ENCODE measurements at regions not wholly inside any gene's neighbourhood (a gene's known extent, or its start where the extent isn't known, plus 50 kb on each side); places are given as distances from the start of the nearest gene placed in this dataset.

DNA sequence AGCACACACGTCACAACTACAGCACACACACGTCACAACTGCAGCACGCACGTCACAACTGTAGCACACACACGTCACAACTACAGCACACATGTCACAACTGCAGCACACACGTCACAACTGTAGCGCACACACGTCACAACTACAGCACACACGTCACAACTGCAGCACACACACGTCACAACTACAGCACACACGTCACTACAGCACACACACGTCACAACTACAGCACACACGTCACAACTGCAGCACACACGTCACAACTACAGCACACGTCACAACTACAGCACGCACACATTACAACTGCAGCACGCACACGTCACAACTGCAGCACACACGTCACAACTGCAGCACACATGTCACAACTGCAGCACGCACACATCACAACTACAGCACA lies 322.6 kb upstream of the AJAP1 start:
- intact Hi-C loops (cut with DNase I), result no loop called here
- DNase-seq, result no peak
- H3K27ac ChIP-seq, result no peak overlapping the region
- H3K4me1 ChIP-seq, result no peaks in the 10 kb centered on the region
- H3K36me3 ChIP-seq, result no peaks in the 10 kb centered on the region
- peaks cover 4% of the 10 kb centered on the region for H3K9me3 ChIP-seq
- TF ChIP-seq, protein P1, sequence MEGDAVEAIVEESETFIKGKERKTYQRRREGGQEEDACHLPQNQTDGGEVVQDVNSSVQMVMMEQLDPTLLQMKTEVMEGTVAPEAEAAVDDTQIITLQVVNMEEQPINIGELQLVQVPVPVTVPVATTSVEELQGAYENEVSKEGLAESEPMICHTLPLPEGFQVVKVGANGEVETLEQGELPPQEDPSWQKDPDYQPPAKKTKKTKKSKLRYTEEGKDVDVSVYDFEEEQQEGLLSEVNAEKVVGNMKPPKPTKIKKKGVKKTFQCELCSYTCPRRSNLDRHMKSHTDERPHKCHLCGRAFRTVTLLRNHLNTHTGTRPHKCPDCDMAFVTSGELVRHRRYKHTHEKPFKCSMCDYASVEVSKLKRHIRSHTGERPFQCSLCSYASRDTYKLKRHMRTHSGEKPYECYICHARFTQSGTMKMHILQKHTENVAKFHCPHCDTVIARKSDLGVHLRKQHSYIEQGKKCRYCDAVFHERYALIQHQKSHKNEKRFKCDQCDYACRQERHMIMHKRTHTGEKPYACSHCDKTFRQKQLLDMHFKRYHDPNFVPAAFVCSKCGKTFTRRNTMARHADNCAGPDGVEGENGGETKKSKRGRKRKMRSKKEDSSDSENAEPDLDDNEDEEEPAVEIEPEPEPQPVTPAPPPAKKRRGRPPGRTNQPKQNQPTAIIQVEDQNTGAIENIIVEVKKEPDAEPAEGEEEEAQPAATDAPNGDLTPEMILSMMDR (IDR thresholded peaks at IDR 0.05), result no peak
- no peak for ATAC-seq
- H3K4me3 ChIP-seq, result no peak overlapping the region
- peaks cover 11% of the 10 kb centered on the region for H3K27me3 ChIP-seq (ENCODE audit: low read depth)

DNA sequence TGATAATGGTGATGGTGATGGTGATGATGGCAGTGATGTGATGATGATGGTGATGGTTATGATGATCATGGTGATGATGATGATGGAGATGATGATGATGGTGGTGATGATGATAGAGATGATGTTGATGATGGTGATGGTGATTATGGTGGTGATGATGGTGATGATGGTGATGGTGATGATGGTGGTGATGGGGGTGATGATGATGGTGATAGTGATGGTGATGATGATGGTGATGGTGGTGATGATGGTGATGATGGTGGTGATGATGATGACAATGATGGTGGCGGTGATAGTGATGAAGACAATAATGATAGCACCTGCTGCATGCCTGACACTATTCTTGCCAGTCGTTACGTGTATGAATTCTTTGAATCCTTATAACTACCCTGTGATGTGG lies 317.9 kb upstream of the AJAP1 start:
- DNase-seq, result no peak
- Histone ChIP-seq H3K27ac (no peak overlapping the region), H3K4me1 (no peaks in the 10 kb centered on the region), H3K9me3 (peaks cover 4% of the 10 kb centered on the region), H3K36me3 (no peaks in the 10 kb centered on the region), H3K27me3 (ENCODE audit: low read depth) (no peaks in the 10 kb centered on the region), H3K4me3 (no peak overlapping the region)
- ATAC-seq, result no peak
- intact Hi-C loops (cut with DNase I), result no loop called here
- TF ChIP-seq, protein P1 (IDR thresholded peaks at IDR 0.05), result no peak

DNA sequence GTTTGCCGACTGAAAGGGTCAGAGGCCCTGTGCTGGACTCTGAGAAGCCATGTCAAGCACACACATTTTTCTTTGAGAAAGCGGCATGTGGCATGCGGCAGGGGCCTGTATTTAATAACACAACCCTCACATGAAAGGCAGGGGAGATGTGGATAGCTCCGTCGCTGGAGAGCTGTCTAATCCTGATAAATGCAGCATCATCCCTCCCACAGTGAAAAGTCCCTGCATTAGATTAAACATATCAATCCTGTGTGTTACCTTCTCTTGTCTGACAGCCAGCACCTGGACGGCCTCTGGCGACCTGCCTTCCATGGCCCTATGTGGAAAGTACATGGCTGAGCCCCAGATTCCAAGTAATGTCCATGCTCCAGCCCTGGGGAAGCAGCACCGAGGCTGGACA lies 313.0 kb upstream of the AJAP1 start:
- intact Hi-C loops (cut with DNase I), result no loop called here
- Histone ChIP-seq H3K27ac (no peak overlapping the region), H3K4me1 (no peaks in the 10 kb centered on the region), H3K4me3 (no peak overlapping the region), H3K9me3 (no peaks in the 10 kb centered on the region), H3K27me3 (ENCODE audit: low read depth) (no peaks in the 10 kb centered on the region), H3K36me3 (no peaks in the 10 kb centered on the region)
- TF ChIP-seq, protein P1 (IDR thresholded peaks at IDR 0.05), result no peak
- DNase-seq (no peak), ATAC-seq (no peak)

DNA sequence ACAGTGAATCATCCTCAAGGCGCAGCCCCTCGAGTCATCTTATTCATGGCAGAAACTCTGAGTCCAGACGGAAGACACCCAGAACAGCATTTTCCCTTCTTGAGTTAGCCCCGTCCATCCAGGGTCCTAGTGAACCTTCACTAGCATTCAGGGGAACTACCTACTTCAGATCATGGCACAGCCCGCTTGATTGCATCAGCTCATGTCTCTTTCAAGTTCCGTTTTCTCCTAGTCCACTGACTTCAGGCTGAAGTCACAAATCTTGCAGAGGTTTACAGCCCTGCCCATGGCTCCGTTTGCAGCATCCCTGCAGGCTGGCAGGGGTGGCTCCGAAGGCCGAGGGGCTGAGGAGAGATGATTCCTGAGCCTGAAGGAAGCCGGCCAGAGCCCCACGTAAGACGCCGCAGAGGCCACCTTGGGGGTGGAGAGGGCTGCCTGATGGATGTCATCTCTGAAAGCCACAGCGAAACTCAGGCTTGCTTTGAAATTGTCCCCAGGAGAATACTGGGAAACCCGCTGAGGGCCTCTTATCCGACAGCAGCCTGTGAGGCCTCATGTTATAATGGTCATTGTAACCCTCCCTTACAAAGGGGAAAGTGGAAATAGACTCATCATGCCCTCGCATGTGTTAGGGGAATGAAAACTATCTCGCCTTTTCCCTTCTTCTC lies 310.2 kb upstream of the AJAP1 start:
- TF ChIP-seq, protein P1 (IDR thresholded peaks at IDR 0.05), result no peak
- ATAC-seq (no peak), DNase-seq (no peak)
- Histone ChIP-seq H3K4me1 (no peaks in the 10 kb centered on the region), H3K27ac (no peak overlapping the region), H3K4me3 (no peak overlapping the region), H3K9me3 (no peaks in the 10 kb centered on the region), H3K36me3 (no peaks in the 10 kb centered on the region), H3K27me3 (ENCODE audit: low read depth) (no peaks in the 10 kb centered on the region)
- intact Hi-C loops (cut with DNase I), result no loop called here

DNA sequence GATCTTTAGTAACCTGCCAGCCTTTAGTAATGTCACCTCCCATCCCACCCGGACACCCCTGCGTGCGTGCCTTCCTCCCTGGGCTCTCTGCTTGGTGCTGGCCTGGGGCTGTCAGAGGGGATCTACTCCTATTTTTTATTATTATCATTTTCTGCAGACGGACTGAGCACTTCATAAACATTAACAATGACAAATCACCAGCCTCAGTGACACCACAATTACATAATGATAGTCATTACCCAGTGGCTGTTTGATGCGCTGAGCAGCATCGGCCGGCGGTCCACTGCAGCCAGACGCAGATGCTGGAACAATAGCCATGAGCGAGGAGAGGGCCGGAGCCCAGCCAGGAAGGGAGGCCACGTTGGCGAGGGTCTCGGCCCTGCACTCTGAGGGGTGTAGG lies 309.3 kb upstream of the AJAP1 start:
- ATAC-seq (no peak), DNase-seq (no peak)
- H3K36me3 ChIP-seq, result no peaks in the 10 kb centered on the region
- H3K9me3 ChIP-seq, result no peaks in the 10 kb centered on the region
- intact Hi-C loops (cut with DNase I), result no loop called here
- H3K4me1 ChIP-seq, result no peaks in the 10 kb centered on the region
- H3K27me3 ChIP-seq (ENCODE audit: low read depth), result no peaks in the 10 kb centered on the region
- H3K27ac ChIP-seq, result no peak overlapping the region
- TF ChIP-seq, protein P1 (IDR thresholded peaks at IDR 0.05), result no peak
- no peak overlapping the region for H3K4me3 ChIP-seq

Data from lower lobe of right lung (tissue), 2 donors.